ENCODE measurements at regions not wholly inside any gene's neighbourhood (a gene's known extent, or its start where the extent isn't known, plus 50 kb on each side); places are given as distances from the start of the nearest gene placed in this dataset.

DNA sequence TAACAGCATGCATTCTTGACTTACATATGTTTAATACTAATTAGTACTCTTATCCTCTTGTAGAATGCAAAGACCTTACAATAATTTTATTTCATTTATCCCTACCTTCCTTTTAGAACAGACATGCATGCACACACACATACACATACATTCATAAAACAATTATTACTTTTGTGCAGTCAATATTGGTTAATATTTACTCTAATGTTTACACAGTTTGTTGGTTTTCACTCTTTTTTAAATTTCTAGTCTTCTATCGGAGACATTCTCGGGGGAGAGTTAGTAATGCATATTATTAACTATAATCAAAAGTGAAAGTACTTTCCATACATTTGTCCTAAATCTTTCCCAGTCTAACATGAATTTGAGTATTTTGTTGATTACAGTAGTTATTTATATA, 317.7 kb upstream of the DPH6 start:
- no peaks in the 10 kb centered on the region for H3K27me3 ChIP-seq
- TF ChIP-seq, protein P1, sequence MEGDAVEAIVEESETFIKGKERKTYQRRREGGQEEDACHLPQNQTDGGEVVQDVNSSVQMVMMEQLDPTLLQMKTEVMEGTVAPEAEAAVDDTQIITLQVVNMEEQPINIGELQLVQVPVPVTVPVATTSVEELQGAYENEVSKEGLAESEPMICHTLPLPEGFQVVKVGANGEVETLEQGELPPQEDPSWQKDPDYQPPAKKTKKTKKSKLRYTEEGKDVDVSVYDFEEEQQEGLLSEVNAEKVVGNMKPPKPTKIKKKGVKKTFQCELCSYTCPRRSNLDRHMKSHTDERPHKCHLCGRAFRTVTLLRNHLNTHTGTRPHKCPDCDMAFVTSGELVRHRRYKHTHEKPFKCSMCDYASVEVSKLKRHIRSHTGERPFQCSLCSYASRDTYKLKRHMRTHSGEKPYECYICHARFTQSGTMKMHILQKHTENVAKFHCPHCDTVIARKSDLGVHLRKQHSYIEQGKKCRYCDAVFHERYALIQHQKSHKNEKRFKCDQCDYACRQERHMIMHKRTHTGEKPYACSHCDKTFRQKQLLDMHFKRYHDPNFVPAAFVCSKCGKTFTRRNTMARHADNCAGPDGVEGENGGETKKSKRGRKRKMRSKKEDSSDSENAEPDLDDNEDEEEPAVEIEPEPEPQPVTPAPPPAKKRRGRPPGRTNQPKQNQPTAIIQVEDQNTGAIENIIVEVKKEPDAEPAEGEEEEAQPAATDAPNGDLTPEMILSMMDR (IDR thresholded peaks at IDR 0.05): no peak
- TF ChIP-seq POLR2A (IDR thresholded peaks at IDR 0.05): no peak
- no peak overlapping the region for H3K27ac ChIP-seq
- WGBS, 2 donors: 88 to 92% methylated on average over 2 of the region's 2 CpGs
- intact Hi-C loops (cut with DNase I): no loop called here
- DNase-seq: no peak
- H3K4me3 ChIP-seq: no peak overlapping the region
- H3K9me3 ChIP-seq: no peaks in the 10 kb centered on the region
- no peaks in the 10 kb centered on the region for H3K4me1 ChIP-seq
- H3K36me3 ChIP-seq: no peaks in the 10 kb centered on the region

DNA sequence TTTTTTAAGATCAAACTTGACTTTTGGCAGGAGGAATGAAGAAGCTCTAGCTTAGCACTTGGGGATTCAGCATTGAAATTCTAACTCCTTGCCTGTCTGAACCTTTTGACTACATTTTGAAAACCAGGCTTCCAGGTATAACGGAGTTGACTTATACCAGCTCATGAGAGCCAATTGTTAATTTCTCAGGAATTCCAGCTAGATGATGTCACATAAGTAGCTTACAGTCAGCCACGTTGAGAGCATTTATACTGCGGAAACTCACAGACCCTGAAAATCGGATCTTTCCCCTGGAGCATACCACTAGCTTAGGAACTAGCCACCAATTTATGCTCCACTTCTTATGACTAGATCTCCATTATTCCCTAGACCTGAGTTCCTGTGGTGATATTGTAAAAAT, 321.4 kb upstream of the DPH6 start:
- no peak overlapping the region for H3K4me3 ChIP-seq
- WGBS, 2 donors: 74 to 86% methylated on average over 4 of the region's 4 CpGs
- DNase-seq: no peak
- H3K27me3 ChIP-seq: no peaks in the 10 kb centered on the region
- H3K36me3 ChIP-seq: no peaks in the 10 kb centered on the region
- intact Hi-C loops (cut with DNase I): no loop called here
- H3K4me1 ChIP-seq: no peaks in the 10 kb centered on the region
- no peaks in the 10 kb centered on the region for H3K9me3 ChIP-seq
- TF ChIP-seq, protein P1 (IDR thresholded peaks at IDR 0.05): no peak
- TF ChIP-seq POLR2A (IDR thresholded peaks at IDR 0.05): no peak
- H3K27ac ChIP-seq: no peak overlapping the region

DNA sequence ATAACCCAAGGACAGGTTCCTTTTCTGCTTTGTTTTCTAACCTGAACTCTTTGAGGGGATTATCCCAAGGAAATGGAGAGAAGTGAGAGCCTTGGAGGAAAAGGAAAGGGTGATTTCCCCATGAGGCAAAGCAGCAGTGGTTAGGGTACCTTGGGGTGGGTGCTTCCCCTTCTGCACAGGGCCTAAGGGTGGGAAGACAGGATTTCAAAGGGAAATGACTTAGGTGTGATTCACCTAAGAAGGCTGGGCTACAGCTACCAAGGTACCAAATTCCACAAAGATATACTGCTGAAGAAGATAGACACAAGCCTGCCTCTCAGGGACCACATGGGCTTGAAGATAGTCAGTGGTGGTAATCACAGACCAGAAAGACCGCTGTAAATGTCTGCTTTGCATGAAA, 325.3 kb upstream of the DPH6 start:
- Histone ChIP-seq H3K9me3 (no peaks in the 10 kb centered on the region), H3K27me3 (no peaks in the 10 kb centered on the region), H3K4me1 (no peaks in the 10 kb centered on the region), H3K4me3 (no peak overlapping the region), H3K36me3 (no peaks in the 10 kb centered on the region), H3K27ac (no peak overlapping the region)
- intact Hi-C loops (cut with DNase I): no loop called here
- 100% methylated on average over 1 of the region's 1 CpG for WGBS, 2 donors
- no peak for DNase-seq
- TF ChIP-seq, protein P1 (IDR thresholded peaks at IDR 0.05): no peak
- no peak for TF ChIP-seq POLR2A (IDR thresholded peaks at IDR 0.05)

DNA sequence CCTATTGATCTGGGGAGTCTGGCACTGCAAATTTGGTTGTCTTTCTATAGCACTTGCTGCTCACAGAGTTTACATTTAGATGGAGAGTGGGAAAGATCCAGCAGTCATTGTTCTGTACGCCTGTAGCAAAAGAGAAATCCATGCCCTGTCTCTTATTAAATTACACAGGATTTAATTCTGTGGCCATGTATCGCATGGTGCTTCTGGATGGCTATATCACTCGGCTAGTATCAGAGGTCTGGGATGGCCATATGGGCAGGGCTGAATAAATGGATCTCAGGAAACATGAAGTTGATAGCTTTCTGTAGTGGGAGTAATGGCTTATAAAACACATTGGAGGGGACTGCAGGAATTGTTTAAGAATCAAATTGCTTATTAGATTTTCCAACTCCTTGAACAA, 325.8 kb upstream of the DPH6 start:
- H3K27ac ChIP-seq: no peak overlapping the region
- H3K4me1 ChIP-seq: no peaks in the 10 kb centered on the region
- H3K9me3 ChIP-seq: no peaks in the 10 kb centered on the region
- H3K4me3 ChIP-seq: no peak overlapping the region
- intact Hi-C loops (cut with DNase I): no loop called here
- H3K36me3 ChIP-seq: no peaks in the 10 kb centered on the region
- no peaks in the 10 kb centered on the region for H3K27me3 ChIP-seq
- 94 to 98% methylated on average over 3 of the region's 3 CpGs for WGBS, 2 donors
- TF ChIP-seq, protein P1 (IDR thresholded peaks at IDR 0.05): no peak
- no peak for TF ChIP-seq POLR2A (IDR thresholded peaks at IDR 0.05)
- DNase-seq: no peak

DNA sequence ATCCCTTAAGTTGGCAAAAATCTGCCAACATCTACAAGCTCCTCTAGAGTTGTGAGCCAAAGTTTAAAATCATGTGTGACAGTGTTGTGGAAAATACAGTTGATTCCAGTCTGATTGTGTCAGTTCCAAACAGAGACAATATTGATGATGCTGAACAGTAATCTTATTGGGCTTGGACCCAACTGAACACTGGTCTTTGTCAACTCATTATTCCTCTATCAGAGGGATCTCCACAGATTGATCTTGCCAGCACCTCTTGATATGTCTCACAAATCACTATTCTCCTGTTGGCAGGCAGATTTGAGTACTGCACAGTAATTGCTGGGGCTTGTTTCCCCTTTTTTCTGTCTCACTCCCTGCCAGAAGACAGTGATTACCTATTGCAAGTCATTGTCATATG, 326.6 kb upstream of the DPH6 start:
- no peak for TF ChIP-seq POLR2A (IDR thresholded peaks at IDR 0.05)
- TF ChIP-seq, protein P1 (IDR thresholded peaks at IDR 0.05): no peak
- no peaks in the 10 kb centered on the region for H3K36me3 ChIP-seq
- no peak overlapping the region for H3K4me3 ChIP-seq
- H3K4me1 ChIP-seq: no peaks in the 10 kb centered on the region
- no peaks in the 10 kb centered on the region for H3K9me3 ChIP-seq
- no peak overlapping the region for H3K27ac ChIP-seq
- no peaks in the 10 kb centered on the region for H3K27me3 ChIP-seq
- no peak for DNase-seq
- intact Hi-C loops (cut with DNase I): no loop called here

Data from esophagus squamous epithelium (tissue), 5 donors.